NCI-H1048 (cell line): ENCODE measurements at regions not wholly inside any gene's neighbourhood (a gene's known extent, or its start where the extent isn't known, plus 50 kb on each side); places are given as distances from the start of the nearest gene placed in this dataset.

Experiments used
- DNase-seq: peaks from one replicate; lab custom pipeline; 2025; lab: John Stamatoyannopoulos, UW

DNA sequence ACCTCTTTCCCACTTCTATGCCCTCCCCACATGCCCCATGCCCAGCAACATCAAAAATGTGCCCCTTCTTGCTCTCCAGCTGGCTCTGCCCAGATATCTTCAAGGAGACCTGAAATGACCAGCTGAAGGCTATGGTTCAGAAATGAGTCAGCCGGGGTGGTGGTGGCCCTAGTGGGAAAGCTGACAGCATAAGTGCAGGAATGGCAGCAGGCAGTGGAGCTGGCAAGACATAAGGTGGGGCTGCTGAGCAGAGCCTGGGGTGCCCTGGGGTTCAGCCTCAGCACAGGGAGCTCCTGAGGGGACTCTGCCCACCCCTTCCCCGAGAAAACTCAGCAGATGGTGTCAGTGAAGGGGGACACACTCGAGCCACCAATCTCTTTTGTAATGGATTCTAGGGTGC is 593.4 kb downstream of the BUD13 start:
- DNase-seq, result no peak

DNA sequence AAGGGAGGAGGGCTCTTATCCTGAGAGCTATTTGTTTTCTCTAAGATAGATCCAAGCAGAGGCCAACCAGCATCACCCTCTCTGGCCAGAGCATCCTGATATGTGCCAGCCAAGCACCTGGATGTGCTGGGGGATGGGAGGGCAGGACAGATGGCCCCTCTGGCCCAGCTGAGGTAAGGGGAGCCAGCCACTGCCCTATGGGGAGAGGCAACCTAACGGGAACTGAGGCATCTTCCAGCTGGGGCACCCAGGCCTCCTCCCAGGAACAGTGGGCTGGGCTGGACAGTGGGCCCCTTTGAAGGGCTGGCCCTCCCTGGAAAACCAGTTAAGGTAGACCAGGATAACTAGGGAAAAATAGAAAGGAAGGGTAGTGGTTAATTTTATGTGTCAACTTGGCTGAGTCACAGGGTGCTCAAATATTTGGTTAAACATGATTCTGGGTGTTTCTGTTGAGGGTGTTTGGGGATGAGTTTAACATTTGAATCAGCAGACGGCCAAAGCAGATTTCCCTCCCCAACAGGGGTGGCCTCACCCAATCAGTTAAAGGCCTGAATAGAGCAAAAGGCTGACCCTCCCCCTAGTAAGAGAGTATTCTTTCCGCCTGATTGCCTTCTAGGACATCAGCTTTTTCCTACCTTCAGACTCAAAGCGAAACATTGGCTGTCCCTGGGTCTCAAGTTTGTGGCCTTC is 595.1 kb downstream of the BUD13 start:
- no peak for DNase-seq

DNA sequence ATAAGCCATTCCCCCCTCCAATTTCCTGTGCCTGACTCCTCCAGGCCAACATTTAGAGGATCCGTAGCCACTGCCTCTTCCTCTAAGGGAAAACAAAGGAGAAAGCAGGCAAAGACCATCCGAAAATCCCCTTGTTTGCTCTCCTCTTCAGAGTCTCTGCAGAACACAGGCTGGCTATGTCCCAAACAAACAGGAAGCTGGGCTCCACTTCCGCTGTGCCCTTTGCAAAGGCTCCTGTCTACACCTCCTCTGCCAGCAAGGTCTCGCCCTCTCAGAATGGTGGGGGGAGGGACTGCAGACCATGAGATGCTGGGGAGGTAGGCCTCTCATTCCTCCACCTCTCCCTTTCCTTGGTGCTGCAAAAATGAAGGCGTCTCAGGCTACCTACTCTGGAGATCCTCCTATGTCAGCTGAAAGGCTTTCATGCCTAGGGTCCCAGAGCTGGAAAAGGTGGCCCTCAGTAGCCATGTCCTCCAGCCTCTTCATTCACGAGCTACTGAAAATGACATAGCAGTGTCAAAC is 596.2 kb downstream of the BUD13 start:
- no peak for DNase-seq

DNA sequence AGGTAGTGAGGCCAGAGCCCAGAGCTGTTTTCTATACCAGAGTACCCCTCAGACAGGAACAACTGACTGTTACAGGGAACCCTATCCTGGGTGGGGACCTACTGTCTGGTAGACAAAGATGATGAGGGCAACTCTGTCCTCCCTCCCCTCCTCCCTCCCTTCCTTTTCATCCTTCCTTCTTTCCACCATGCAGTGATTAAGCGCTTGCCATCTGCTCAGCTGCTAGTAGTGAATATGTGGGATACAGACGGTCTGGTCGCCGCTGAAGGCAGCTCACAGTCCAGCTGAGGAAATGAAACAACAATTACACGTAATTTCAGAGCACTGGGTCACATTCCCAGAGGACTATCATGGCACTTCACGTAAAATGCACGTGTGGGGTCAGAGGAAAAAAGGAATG is 597.1 kb downstream of the BUD13 start:
- no peak for DNase-seq

DNA sequence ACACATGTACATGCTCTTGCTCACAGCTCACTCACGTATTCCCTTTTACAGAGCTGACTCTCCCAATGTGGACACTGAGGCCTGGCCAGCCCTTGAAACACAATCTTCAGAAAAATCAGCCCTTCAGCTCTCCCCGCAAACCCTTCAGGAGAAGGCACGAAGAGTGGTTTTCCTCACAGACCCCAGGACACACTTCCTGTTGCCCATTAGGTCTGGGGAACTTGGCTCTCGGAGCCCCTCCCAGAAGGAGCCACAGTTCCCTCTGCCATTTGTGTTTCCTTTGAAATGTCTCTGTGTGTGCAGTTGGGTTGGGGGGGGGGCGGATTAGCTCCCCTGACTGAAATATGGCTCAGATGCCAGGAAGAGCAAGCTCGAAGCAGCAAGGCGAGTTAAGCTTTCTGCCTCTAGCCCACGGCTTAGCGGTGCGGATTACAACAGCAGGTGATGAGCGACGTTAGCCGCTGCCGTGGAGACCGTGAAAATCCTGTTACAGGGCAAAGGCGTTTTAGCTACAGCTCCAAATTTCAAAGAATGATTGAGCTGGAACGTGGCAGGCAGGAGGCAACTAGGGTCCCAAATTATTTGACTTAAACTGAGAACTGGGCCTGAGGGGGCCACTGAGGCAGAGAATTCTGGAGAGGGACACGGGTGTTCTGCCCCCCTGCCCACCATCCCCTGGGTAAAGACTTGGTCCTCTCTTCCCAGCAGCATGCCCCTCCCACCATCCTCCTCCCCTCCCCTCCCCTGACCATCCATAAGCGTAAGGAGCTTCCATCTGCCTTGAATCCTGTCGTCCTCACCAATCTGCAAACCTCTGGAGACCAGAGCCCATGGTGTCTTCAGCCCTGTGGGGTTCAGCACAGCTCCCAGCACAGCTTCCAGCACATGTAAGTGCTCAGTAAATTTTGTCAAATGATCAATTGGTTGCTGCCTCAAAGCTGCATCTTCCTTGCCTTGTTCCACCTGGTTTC is 598.6 kb downstream of the BUD13 start:
- no peak for DNase-seq

DNA sequence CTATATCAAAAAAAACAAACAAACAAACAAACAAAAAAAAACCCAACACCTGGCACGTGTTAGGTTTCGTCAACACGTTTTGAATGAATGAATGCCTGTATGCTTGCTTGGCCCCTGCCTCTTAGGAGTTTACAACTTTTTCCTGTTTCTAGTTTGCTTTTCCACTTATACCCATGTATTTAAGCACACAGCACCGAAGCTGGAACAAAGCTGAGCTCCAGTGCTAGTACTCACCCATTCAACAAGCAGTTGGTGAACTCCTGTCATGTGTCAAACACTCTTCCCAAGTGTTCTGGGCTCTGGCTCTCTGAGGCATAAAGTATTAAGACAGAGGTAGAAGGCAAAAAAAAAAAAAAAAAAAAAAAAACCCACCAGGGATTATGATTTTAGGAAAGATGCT is 599.3 kb downstream of the BUD13 start:
- no peak for DNase-seq

DNA sequence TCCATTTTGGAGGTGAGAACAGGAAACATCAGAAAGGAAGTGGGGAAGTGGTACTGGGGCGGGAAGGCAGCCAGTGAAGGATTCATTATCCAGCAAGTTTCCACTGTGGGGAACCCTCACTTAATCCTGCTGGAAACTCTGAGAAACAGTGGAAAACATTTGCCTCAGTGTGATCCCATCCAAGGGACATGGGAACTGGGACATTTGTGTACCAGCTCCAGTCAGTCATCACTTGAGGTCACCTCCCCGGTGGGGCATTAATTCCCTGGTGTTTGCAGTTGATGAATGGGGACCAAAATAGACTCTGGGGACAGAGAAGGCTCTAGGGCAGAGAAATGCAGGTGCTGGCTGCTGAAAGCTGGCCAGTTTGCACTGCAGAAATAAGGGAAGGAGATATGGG is 599.9 kb downstream of the BUD13 start:
- DNase-seq, result no peak

DNA sequence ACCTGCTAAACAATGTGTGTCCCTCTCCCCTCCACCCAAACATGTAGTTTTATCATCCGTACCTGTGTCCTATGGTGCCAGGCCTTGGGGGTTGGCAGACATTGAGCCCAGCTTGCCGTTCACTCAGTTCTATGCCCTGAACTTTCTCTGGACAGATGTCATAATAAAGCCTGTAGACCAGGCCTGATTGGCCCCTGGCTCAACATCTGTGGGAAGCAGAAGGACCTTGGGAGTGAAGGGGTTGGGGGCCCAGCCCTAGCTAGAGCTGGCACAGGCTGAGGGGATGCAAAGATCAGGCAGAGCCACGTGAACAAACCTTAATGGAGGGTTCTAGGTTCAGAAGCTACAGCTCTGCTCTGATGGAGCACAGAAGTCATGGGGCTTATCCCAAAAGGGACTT is 600.6 kb downstream of the BUD13 start:
- no peak for DNase-seq

DNA sequence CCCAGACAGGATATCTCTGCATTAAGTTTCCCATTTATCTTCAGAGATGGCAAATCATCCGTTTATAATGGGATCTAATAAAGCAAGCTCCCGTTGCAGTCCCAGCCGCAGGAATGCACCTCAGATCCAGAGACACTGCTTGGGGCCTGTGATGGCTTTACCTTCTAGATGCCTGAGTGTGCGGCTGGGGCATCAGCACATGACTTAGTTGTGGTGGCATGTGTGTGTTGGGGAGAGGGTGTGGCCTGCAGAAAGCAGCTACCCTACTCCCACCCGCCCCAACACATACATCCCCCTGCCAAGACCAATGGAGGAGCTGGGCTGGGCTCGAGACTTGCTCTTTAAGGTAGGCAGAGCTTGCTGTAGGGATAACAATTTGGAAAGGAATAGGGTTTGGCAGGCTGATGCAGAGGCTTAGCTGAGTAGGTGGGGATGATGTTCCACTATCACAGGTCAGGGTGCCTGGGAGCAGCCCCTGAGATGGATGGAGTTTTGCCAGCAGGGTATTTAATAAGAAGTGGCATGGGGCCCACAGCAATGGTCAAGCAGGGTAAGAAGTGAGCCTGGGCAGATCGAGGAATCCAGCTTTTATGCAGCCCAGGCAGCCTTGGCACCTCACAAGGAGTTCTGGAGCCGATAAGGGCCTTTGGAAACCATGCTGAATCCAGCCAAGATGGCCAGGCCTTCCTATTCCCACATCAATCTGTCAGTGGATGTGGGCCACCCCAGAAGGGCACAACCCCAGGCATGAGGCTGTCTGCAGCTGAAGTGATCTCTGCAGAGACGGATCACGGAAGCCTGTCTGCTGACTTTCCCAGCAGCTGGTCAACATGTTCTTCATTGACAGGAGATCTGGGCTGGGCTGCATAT is 601.3 kb downstream of the BUD13 start:
- no peak for DNase-seq

DNA sequence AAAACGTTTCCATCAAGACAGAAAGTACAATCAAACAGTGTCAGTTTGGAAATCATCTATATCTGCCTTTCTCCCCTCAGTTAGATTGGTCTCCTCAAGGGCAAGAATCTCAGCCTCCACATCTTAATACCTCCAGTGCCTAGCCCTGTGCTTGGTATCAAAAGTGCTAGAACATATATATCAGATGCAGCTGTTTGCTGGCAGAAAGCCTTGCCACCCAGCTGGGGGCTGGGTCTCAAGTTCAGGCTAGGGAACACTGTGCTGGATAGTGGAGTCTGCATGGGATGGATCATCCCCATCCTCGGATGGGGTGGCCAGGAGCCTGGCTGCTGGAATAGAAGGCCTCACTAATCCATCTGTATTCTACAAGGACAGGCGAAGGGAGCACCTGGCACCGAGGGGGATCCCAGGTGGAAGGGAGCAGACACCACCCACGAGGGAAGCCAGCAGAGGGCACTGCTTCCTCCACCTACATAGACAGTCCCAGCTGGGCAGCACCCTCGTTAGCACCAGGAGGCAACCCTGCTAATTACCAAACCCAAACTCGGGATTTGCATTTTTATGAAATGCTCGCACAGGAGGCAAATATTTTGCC is 602.2 kb downstream of the BUD13 start:
- no peak for DNase-seq

DNA sequence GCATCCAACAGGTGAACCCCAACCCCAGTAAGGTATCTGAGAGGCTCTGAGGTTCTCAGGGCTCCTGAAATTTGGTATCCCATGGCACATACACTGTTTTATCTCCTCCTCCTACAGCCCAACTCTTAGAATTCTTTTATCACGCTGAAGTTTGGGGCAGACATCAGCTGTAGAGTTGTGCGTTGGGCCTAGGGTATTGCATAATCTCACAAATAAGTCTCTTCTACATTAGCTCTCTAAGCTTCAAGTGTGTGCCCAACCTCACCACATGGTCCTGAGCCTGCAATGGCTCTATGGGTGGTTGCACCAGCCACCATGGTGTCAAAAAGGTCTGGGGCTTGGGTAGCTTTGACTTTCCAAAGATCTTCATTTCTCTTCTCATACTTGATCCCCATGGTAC is 603.0 kb downstream of the BUD13 start:
- no peak for DNase-seq

DNA sequence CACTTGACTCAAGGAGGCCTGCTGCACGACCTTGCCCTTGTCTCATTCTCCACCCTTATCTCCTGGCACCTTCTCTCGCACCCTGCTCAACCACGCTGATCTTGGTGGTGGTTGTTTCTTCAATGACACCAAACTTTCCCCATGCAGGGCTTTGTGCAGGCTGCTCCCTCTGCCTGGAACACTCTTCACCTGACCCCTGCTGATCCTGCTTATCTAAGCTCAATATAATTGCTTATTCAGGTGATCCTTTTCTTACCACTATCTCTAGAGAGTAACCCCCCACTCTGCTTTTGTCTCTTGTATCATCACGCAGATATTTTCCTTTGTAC is 604.4 kb downstream of the BUD13 start:
- no peak for DNase-seq

DNA sequence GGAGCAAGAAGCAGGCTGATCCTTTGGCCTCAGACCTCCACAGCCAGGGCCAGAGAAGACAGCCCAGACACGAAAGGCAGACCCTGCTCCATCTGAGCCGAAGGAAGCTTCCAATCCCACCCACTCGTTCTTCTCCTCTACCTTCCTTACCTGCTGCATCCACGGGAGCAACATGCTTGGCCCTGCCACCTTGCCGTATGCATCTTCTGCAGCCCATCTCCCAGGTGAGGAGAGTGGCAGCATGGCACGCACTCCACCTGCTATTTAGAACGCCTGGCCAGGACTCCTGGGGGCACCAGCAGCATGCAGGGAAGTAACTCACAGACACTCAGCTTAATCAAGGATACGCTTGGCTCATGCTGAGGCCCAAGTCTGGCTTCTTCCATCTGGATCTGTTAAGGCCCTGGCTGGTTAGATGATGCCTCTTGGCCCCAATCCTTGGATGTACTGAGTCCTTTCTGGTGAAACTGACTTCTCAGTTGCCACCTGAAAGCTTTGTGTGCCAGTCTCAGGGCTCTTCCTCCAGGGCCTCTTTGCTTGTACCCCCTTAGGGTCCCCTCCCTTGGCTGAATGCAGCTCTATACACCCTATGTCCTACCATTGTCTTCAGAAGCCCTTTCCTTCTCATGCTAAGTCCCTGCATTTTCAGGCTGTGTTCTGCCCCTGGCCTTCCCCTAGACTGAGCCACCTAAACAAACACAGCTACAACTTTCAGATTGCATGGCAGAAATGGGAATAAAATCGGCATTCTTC is 604.9 kb downstream of the BUD13 start:
- no peak for DNase-seq

DNA sequence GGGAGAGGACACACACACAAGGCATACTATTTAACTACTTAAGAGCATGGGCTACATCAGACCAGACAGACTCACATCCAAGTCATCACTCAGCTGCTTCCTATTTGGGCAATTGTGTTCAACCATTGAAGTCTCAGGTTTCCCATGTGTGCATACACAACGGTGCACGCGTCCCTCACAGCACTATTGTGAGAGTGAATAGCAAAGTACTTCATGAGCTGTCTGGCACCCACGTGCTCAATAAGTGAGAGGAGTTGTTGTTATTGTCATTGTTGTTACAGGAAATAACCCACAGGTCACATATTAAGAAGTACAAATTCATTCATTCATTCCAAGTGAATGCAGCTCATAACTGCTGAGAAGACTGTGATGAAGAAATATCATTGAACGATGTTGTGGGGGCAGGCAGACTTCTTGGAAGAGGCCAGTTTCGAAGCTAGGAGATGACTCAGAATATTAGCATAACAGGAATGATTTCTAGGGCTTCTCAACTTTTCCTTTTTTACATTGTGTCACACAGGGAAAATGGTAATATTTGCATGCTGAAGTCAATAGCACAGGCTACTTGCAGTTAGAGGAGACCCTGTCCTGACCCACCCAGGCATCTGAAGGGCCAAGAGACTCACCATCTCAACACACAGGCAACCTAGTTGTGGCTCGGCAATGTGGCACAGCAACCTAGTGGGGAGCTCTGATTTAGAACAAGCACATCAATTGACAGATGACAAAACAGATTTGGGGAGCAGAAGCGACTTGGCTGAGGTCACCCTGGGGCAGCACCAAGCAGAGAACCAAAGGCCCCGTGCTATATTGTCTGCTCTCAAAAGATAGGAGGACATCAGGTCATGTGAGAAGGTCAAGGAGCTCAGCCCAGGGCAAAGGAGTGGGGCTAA is 606.0 kb downstream of the BUD13 start:
- no peak for DNase-seq

DNA sequence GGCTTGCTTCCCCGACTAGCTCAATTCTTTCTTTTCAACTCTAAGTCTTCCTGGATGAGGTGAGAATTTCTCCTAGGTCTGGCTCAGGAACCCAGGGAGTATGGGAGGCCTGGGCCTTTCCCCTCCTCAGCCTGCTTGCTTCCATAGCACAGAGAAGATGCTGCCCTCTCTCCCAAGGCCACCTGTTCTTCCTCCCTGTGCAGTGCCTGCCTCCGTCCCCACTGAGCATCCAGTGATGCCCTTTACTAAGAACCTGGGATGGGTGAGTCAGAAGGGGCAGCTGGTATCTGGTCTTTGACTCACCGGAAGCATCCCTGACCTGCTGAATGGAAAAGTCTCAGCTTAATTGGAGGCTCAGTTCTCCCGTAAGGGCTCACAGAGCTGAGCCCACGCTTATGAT is 607.9 kb downstream of the BUD13 start:
- no peak for DNase-seq

DNA sequence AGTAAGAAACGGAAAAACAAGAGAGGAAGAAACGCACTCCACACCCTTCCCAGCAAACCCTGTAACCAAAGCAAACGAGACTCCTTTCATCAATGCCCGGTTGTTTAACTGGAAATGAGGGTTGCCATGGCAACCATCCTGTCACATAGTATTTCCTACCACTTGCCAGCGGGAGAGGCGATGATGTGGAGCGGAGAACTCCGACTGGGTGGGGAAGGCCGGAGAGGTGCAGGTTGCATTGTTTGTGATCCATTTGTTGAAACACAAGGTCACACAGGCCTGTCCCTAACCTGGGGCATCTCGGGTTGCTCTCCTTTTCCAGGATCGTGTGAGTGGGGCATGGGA is 609.9 kb downstream of the BUD13 start:
- no peak for DNase-seq

DNA sequence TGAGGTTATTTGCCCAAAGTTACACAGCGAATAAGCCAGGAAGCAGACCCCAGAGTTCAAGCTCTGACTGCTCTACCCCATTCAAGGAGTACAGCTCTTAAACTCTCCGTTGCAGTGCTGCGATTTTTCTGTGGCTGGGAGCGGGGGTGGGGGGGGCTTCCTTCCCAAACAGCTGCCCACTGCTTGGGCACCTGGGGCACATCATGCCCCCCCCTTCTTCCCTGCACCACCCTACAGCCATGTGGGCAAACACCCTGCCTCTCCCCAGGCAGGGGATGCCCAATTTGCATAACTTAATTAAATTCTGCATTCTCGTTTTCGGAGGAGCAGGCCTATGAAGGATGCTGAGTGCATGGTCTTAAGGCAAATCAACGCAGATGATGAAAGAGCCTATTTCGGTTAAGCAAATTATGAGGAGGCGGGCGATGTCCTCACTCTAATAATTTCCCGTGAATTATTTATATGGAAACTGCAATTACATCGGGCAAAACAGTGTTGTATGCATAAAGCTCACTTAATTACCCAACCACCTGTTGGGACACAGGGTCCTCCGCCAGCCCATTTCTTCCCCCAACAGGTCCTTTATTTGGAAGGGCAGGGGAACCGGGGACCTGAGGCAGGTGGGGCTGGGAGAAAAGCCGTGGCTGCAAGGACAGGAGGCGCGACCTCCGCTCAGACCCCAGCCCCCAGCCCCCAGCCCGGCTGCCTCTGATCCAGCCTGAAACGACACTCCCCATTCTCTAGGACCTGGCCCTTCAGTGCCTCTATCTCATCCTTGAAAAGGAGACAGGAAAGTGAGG is 610.5 kb downstream of the BUD13 start:
- no peak for DNase-seq

DNA sequence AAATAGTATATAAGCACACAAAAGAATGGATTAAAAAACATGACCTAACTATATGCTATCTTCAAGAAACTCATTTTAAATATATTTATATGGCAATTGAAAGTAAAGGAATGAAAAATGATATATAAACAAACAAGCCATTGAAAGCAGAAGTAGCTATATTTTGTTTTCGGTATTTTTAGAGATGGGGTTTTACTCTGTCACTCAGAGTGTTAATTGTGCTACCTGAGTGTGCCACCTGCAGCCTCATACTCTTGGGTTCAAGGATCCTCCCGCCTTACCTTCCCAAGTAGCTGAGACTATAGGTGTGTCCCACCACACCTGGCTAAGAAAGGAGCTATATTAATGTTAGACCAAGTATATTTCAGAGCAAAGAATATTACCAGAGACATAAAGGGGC is 624.1 kb downstream of the BUD13 start:
- no peak for DNase-seq

DNA sequence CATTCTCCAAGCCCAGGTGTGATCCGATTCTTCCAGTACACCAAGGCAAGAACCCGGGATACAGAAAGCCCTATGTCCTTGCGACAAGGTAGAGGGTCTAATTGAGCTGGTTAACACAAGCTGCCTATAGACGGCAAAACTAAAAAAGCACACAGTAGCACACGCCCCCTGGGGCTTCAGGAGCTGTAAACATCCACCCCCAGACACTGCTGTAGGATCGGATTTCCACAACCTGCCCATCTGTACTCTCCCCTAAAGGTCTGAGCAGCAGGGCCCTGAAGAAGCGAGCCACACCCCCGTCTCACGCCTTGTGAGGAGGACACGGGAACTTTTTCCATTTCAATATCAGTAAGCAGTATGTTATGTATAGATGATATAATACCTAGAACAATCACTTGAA is 624.7 kb downstream of the BUD13 start:
- no peak for DNase-seq
